ENCODE measurements at regions not wholly inside any gene's neighbourhood (a gene's known extent, or its start where the extent isn't known, plus 50 kb on each side); places are given as distances from the start of the nearest gene placed in this dataset.

- FAIRE-seq, result no peak
These were observed 369.7 kb downstream of the DEPDC1B start for GRCh38 chr5:60330236-60330635.

- no peak for FAIRE-seq
These were observed 374.1 kb downstream of the DEPDC1B start for GRCh38 chr5:60325870-60326269.

- FAIRE-seq, result no peak
These were observed 376.4 kb downstream of the DEPDC1B start for GRCh38 chr5:60323596-60323995.

- FAIRE-seq, result no peak
These were observed 387.9 kb downstream of the DEPDC1B start for GRCh38 chr5:60312098-60312497.

- no peak for FAIRE-seq
These were observed 400.0 kb downstream of the DEPDC1B start for GRCh38 chr5:60299944-60300343.

- FAIRE-seq, result no peak
These were observed 402.3 kb downstream of the DEPDC1B start for GRCh38 chr5:60297658-60298057.

- FAIRE-seq, result no peak
These were observed 401.9 kb upstream of the PDE4D start for GRCh38 chr5:60295423-60295822.

- no peak for FAIRE-seq
These were observed 400.0 kb upstream of the PDE4D start for GRCh38 chr5:60293518-60293917.

GRCh38 chr5:60287174-60287771 is 393.7 kb upstream of the PDE4D start:
- FAIRE-seq, result peak; percentile 76

- no peak for FAIRE-seq
These were observed 392.4 kb upstream of the PDE4D start for GRCh38 chr5:60285910-60286309.

GRCh38 chr5:60280943-60281342 is 387.4 kb upstream of the PDE4D start:
- no peak for FAIRE-seq

GRCh38 chr5:60277941-60278340 is 384.4 kb upstream of the PDE4D start:
- no peak for FAIRE-seq

- no peak for FAIRE-seq
These were observed 381.2 kb upstream of the PDE4D start for GRCh38 chr5:60274747-60275146.

GRCh38 chr5:60271517-60271916 is 378.0 kb upstream of the PDE4D start:
- FAIRE-seq, result no peak

GRCh38 chr5:60267907-60268306 is 374.4 kb upstream of the PDE4D start:
- FAIRE-seq, result no peak

- no peak for FAIRE-seq
These were observed 369.8 kb upstream of the PDE4D start for GRCh38 chr5:60263346-60263745.

- FAIRE-seq, result no peak
These were observed 369.2 kb upstream of the PDE4D start for GRCh38 chr5:60262576-60263295.

GRCh38 chr5:60261732-60262131 is 368.2 kb upstream of the PDE4D start:
- no peak for FAIRE-seq

- FAIRE-seq, result no peak
These were observed 367.1 kb upstream of the PDE4D start for GRCh38 chr5:60260658-60261057.

GRCh38 chr5:60259730-60260129 is 366.2 kb upstream of the PDE4D start:
- no peak for FAIRE-seq

- FAIRE-seq, result no peak
These were observed 364.2 kb upstream of the PDE4D start for GRCh38 chr5:60257596-60258271.

GRCh38 chr5:60256546-60256945 is 363.0 kb upstream of the PDE4D start:
- no peak for FAIRE-seq

GRCh38 chr5:60248901-60249300 is 355.4 kb upstream of the PDE4D start:
- no peak for FAIRE-seq

GRCh38 chr5:60243713-60244112 is 350.2 kb upstream of the PDE4D start:
- no peak for FAIRE-seq
